Fibroblast of gingiva (primary cell): ENCODE measurements at regions not wholly inside any gene's neighbourhood (a gene's known extent, or its start where the extent isn't known, plus 50 kb on each side); places are given as distances from the start of the nearest gene placed in this dataset.

Experiments
- DNase-seq: peaks from one replicate; pipeline ENCODE4 v3.0.0-alpha.2; 2011; ENCODE audit warnings: low read depth

DNA sequence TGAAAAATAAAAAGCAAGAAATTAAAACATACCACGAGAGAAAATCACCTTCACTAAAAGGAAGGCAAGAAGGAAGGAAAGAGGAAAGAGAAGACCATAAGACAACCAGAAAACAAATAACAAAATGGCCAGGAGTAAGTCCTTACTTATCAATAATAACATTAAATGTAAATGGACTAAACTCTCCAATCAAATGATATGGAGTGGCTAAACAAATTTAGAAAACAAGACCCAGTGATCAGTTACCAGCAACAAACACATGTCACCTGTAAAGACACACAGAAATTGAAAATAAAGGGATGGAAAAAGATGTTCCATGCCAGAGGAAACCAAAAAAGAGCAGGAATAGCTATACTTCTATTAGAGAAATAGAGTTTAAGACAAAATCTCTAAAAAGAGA is 85.0 kb upstream of the SLC38A4 start:
- DNase-seq = no peak

DNA sequence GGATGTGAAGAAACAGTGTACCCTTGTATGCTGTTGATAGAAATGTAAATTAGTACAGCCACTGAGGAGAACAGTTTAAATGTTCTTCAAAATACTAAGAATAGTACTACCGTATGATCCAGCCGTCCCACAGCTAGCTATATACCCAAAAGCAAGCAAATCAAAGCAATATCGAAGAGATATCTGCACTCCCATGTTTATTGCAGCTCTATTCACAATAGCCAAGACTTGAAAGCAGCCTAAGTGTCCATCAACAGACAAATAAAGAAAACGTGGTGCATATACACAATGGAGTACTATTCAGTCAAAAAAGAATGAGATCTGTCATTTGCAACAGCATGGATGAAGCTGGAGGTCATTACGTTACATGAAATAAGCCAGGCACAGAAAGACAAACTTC is 88.5 kb upstream of the SLC38A4 start:
- no peak for DNase-seq

DNA sequence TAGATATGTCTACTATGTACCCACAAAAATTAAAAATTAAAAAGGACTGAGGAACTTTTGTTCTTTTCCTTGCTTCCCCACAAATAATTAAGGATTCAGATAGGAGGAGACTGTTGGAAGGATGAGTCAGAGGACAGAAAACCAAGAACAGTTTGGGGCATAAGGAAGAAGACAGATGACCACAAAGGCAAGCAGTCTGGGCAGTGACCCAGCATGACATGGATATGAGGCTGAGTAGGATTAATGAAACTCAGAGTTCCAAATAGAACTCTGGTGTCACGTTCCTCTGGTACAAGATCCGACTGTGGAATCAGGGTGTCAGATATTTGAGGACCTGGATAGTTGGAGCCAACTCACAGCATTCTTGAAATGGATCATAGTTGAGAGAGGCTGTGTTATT is 89.3 kb upstream of the SLC38A4 start:
- peak; percentile 94 for DNase-seq

DNA sequence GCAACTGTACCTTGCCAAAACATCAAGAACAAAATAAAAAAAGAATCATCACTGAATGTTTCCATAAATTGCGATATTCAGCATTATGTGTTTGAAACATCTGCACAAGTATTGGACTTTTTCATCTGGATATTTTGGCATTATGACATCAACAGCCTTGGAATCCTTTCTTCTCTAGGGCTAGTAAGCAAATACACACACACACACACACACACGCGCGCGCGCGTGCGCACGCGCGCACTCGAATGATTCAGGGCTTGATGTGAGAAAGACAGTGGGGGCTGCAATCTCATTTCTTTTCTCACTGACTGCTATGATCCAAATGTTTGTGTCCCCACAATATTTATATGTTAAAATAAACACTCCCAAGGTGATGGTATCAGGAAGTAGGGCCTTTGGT is 90.0 kb upstream of the SLC38A4 start:
- DNase-seq = peak; percentile 72

DNA sequence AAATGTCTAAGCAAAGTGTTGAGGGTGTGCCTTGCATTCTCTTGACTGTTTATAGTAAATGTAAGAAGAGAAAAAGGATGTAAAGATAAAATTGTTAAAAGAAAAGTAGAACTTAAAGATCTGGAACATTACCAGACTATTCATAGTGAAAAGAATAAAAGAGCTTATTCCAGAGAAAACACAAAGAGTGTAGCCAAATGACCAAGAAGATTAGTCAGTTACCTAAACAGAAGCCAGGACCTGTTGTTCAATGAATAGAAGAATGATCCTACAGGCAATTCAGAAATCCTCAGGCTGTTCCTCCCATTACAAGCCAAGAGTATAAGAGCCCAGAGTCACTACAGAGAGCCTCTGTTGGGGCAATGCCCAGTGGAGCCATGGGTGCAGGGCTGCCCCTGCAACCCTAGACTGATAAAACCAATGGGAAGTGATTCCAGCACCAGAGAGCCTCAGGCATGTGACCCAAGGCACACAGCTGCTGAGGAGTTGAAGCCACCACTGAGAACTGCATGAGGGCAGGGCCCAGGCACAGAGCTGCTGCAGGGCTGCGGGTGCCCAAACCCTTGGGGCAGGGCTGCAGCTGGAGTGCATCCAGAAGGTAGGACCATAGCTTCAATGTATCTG is 91.1 kb upstream of the SLC38A4 start:
- no peak for DNase-seq

DNA sequence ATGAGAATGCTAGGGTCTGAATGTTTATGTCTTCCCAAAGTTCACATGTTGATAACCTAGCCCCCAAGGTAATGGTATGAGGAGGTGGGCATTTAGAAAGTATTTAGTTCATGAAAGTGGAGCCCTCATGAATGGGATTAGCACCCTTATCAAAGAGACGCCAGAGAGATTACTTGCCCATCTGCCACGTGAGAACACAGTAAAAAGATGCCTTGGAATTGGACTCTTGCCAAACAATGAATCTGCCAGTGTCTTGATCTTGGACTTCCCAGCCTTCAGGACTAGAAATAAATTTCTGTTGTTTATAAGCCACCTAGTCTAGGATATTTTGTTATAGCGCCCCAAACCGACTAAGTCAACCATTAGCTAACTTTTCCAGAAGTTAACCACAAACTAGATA is 92.0 kb upstream of the SLC38A4 start:
- DNase-seq = no peak

DNA sequence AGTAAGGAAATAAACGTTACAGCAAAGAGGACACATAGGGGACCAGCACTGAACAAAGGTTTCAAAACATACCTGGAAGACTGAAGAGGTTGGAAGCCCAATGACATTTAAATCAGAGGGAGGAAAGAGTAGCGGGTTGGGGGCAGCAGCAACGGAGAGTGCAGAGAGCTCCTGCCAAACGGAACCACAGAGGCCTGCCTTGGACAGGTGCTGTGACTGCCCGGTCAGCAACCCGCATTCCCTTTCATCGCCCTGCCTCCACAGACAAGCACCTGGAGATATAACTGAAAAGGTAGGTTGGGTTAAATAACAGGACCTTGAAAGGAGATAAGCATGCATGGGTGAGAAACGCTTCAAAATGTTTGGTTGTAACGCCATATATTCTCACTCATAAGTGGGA is 92.8 kb upstream of the SLC38A4 start:
- DNase-seq = no peak

DNA sequence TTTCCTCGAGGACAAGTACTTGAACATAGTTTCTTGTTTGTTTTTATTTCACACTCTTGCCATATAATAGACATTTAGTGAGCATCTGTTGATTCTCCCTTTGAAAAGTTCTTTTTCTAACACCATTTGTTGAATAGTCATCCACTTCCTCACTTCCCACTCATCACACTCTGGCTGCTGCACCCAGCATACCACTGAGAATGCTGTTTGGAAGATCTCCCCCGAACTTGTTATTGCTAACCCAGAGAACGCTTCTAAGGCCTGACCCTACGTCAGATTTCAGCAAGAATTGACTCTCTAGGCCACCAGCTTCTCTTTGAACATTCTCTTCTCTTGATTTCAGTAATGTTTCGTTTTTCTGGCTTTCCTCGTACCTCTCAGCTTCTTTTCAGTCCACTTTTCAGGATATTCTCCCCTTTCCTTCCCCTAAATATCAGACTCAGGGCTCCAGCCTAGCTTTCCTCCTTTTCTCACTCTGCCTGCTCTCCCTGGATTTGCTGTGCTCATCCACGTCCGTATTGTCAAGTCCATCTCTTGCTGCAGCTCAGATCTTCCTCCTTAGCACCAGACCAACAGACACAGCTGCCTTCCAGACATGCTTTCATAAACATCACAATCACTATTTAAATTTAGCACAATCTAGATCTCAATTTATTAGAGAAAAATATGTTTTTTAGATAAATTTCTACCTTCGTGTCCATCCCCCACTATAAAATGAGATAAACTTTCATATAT is 94.0 kb upstream of the SLC38A4 start:
- DNase-seq = no peak

DNA sequence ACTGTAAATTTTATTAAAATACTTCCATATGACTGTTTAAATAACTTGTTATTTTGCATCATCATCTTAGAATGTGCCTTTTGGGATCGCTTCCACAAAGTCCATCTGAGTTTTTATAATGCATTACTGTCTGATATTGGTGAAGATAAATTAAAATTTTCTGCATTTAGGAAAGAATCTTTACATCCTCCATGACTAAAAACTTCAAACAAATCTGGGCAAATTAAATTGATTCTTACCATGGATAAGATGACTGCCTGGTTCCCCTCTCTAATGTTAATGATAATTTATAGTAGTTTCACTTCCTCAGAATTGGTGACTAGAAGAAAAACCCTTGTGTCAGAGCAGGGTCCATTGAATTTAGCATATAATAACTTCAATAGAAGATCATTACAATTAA is 94.7 kb upstream of the SLC38A4 start:
- no peak for DNase-seq

DNA sequence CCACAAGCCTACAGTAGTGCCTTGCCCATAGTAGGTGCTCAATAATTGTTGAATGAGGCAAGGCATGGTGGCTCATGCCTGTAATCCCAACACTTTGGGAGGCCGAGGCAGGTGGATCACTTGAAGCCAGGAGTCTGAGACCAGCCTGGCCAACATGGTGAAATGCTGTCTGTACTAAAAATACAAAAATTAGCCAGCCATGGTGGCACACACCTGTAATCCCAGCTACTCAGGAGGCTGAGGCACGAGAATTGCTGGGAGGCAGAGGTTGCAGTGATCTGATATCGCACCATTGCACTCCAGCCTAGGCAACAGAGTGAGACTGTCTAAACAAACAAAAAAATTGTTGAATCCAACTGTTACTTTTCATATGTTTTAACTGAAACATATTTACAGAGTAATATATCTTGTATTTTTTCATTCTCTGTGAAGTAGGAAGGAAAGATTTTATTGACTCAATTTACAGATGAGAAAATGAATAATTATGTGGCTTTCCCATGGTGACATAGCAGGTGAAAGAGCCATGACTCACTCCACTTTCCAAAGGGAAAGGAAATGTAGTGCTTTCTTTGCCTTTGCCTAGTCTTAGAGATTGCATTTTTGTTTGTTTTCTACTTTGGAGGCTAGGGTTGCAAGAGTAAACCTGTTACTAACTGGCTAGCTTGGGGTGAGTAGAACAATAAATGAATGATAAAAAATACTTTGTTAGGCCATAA is 95.4 kb upstream of the SLC38A4 start:
- DNase-seq = peak; percentile 17

DNA sequence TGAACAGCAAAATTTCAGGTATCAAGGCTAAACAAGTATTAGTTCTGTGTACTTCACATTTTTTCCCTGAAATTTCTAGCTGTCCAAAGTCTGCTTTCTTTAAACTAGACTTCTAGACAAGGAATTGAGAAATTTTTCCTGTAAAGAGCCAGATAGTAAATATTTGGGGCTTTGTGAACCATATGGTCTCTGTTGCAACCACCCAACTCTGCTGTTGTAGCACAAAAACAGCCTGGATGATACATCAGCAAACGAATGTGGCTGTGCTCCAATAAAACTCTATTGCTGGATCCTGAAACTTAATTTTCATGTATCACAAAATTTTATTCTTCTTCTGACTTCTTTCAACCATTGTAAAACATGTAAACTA is 96.0 kb upstream of the SLC38A4 start:
- DNase-seq = peak; percentile 86

DNA sequence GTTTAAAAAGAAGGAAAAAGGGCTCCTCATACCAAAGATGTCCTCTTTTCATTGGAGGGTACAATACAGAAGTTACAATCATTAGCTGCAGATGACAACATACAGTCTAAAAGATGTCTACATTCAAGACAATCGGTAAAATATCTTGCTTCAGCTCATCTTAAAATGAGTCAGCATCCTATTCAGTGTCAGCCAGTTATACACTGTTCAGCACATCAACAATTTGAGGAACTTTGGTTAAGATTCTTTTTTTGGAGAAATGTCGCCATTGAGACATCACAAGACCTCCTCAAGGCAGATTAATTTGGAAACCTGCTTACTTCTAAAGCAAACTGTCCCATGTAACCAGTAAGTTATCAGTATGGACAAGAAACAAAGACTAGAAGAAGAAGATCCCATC is 100.7 kb upstream of the SLC38A4 start:
- peak; percentile 49 for DNase-seq

DNA sequence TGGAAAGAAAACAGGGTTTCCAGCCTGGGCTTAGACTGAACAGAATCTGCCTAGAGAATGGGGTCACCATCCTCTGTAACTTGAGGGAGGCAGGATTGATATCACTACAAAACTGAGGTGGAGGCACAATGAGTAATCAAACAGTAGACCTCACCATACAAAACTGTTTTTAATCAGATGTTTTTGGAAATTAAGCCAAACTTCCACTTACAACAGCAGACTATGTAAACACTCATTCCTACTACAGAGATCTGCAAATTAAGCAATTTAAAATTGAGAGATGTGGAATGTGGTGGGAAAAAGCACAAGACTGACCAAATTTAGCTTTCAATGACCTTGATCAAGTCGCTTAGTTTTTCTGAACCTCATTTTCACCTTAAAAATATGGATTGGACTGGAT is 104.3 kb upstream of the SLC38A4 start:
- DNase-seq = peak; percentile 36

DNA sequence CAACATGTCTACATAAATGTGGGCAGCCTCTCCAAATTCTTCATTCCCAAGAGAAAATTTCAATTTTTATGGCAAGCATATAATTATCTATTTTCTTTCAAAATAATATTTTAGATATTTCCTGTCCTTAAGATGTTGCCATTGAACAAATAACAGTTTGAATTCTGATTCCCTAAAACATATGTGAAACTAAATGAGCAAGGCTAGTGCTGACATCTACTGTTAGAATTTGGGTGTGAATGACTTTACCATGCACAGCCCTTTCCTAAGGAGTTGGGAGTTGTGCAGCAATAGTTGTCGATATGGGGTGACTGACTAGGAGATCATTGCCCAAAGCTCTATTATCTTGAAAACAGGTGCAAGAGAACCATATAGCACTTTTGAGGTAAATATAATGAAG is 108.2 kb upstream of the SLC38A4 start:
- DNase-seq = peak; percentile 65

DNA sequence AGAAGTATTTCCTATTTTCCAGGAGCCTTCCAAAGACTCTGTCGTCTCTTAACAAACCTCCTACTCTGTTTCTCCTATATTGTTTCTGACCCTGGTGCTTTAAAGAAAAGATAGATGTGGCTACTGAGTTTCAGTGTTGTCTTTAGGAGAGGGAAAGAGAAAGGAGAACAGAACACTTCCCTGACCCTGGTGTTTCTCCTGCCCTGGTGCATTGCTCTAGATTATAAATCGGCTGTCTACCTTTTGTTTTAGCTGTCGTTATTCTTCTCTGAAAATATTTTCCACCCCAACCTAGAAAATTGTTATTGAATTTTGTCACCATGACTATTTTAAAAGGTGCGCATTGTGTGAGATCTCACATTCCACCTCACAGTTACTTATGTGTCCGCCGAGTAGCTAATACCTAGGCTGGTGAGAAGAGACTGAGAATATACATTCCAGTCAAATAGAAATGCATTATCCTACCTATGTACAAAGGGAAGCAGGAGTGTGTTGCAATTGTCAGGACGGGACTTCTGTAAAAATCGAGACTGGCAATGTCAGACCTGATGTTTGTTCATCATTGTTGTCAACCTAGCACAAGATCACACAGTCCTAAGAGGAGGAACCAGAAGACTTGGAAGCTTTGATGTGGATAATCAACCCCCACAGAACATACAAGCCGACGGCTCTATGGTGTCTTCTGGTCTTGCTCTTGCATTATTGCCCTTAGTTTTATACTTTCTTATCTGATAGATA is 108.7 kb upstream of the SLC38A4 start:
- no peak for DNase-seq

DNA sequence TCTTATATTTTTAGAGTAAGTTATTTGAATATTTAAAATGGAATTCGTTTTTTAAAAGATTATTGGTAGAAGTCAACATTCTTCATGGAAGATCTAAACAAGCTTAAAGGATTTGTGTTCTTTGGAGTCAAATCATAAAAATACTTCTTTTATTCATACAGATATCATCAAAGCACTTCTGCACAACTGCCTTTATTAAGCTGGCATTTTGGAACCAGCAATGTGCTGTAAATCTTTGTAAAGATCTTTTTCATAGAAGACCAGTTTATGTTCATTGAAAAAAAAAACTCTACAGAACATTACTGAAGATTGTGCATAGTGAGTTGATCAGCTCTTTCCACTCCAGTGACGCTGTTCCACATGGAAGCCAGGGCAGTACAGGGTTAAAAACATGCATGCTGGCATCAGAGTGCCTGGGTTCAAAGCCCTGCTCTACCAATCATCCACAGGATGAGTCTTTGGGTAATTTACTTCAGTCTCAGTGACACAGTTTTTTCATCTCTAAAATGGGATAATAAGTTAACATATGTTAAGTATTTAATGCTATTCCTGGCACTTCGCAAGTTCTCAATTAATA is 109.6 kb upstream of the SLC38A4 start:
- DNase-seq = no peak

DNA sequence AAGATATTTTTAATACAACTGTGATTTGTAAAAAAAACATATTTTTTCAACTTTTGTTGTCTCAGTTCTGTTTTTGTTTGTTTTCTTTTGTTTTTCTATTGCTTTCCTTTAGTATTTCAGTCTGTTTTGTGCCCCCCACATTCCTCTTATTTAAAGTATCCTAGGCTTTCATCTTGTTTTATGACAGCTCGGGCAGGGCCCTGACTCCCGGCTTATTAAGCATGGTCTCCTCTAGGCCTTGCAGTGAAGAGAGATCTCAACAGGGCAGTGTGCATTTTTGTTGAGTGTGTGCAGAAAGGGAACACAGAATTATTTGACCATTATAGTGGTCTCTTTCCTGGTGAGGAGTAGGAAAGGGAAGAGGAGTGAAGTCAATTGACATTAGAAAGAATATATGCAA is 110.2 kb upstream of the SLC38A4 start:
- no peak for DNase-seq

DNA sequence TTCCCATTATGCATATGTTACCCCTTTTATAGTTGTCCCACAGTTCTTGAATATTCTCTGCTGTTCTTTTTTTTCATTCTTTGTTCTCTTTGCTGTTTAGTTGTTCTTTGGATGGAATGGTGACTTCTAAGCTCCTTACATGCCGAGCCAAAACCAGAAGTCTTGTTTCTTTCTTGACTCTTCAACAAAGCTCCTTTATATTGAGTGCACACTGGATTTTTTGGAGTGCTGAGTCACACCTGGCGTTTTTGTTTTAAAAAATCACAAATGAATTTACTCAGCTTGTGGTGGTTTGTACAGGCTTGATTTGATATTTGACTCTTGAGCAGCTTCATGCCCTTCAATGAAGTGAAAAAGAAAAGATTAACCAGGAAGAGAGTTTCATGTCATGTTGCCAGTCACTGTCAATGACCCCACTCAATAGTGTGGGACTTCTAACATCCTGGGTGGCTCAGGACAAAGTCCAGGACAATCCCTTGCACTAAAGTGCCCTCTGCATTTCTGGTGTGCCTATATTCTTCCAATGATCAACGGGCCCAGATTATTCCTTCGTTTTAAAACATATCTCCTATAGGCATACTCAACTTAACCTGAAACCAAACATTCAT is 112.4 kb upstream of the SLC38A4 start:
- no peak for DNase-seq

DNA sequence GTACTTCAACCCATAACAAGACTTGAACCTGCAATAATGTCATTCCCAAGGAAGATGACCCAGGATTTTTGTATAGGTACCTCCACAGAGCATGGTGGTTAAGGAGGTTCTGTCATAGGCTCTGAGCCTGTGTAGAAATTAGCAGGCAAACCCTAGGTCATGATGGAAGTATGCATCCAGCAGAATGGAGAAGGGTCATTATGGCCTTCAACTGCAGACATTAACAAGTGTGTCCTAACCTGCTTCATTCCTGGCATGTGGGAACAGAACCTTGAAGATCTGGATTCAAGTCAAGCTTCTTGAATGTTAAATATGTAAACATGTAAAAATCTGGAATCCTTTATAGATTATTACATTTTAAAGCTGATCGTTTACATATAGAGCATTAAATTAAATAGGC is 116.2 kb upstream of the SLC38A4 start:
- no peak for DNase-seq

DNA sequence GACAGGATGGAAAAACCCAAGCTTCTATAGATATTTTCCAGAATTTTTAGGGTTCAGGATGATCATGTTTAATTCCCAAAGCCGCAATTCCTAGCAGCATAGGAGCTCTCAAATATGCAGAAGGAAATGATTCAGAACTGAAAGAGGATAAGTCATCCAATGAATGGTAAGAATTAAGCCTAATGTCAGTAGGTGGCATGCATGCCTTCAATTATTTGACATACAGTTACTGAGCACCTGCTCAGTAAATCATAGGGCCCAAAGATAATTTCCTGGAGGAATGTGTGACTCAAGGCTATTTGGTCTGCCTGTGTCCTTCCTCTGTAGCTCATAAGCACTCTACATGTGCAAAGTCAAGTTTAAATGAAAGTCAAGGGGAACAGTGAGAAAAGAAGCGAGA is 116.8 kb upstream of the SLC38A4 start:
- DNase-seq = no peak

DNA sequence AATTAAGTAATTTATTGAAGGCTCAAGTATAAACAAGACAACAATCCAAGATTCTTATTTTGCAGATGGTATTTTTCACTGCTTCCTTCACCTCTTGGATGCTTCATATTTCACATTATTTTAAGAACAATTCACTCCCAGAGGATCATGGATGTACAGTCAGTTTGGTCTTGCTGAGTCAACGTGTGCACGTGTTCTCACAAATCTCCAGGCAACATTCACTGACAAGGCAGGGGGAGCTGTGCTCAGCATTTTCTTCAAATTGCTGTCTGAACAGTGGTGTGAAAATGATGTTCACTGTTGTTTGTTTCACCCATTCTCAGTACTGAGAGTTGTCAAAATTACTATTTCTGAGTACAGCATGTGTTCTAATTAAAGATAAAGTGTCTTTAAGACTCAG is 118.3 kb upstream of the SLC38A4 start:
- DNase-seq = peak; percentile 38

DNA sequence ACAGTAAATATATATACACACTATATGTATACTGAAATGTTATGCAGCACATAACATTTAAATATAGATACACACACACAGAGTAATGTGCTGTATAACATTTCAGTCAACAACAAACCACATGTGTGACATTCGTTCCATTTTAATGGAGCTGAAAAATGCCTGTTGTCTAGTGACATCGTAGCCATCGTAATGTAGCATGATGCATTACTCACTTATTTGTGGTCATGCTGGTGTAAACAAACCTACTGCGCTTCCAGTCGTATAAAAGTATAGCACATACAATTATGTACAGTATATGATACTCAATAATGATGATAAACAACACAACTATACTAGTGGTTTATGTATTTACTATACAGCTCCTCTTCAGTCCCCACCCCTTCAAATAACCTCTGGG is 119.0 kb upstream of the SLC38A4 start:
- no peak for DNase-seq
